Muscle layer of duodenum (tissue), 2 donors: ENCODE measurements at regions not wholly inside any gene's neighbourhood (a gene's known extent, or its start where the extent isn't known, plus 50 kb on each side); places are given as distances from the start of the nearest gene placed in this dataset.

Experiments
- H3K27ac ChIP-seq: one replicate; pipeline ENCODE4 v1.7.0; 2013; ENCODE audit warnings: mild to moderate bottlenecking, low read length
- H3K27me3 ChIP-seq: one replicate; pipeline ENCODE4 v1.7.0; 2013; ENCODE audit warnings: low read depth, mild to moderate bottlenecking, control low read depth, low read length
- H3K36me3 ChIP-seq, 2 donors: one replicate each; pipeline ENCODE4 v1.7.0; 2013; ENCODE audit warnings: low read length in 2 of 2, control low read depth in 1 of 2, mild to moderate bottlenecking in 1 of 2; ENCODE audit not compliant: insufficient read depth in 2 of 2, control insufficient read depth in 1 of 2
- H3K4me1 ChIP-seq, 2 donors: one replicate each; pipeline ENCODE4 v1.7.0; 2013; ENCODE audit warnings: low read length in 2 of 2, mild to moderate bottlenecking in 2 of 2, control low read depth in 1 of 2, moderate library complexity in 1 of 2; ENCODE audit not compliant: insufficient read depth in 2 of 2, control insufficient read depth in 1 of 2
- H3K4me3 ChIP-seq, 2 donors: one replicate each; pipeline ENCODE4 v1.7.0; 2013; ENCODE audit warnings: low read length in 2 of 2, low read depth in 1 of 2, mild to moderate bottlenecking in 1 of 2
- H3K9me3 ChIP-seq, 2 donors: one replicate each; pipeline ENCODE4 v1.7.0; 2013; ENCODE audit warnings: low read length in 2 of 2, control low read depth in 1 of 2, mild to moderate bottlenecking in 1 of 2; ENCODE audit not compliant: control insufficient read depth in 1 of 2
- donor health status: healthy.

DNA sequence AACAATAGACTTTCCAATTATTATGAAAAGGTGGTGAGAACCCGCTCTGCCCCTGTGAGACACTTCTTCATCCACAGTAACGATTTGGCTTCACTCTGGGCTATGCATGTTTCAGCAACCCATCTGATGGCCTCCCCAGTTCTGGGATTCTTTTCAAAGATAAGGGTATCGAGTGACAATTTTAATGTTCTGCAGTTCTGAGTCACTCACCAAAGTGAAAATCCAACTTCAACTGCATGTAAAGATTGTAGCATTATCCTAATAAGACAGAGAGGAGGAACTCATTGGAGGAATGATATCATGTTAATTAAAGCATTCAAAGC is 1078.3 kb upstream of the SEMA6A start:
- Histone ChIP-seq H3K36me3 (no peaks in the 10 kb centered on the region), H3K27me3 (no peaks in the 10 kb centered on the region), H3K4me1 (no peaks in the 10 kb centered on the region), H3K9me3 (no peaks in the 10 kb centered on the region), H3K27ac (no peak overlapping the region), H3K4me3 (no peak overlapping the region)

DNA sequence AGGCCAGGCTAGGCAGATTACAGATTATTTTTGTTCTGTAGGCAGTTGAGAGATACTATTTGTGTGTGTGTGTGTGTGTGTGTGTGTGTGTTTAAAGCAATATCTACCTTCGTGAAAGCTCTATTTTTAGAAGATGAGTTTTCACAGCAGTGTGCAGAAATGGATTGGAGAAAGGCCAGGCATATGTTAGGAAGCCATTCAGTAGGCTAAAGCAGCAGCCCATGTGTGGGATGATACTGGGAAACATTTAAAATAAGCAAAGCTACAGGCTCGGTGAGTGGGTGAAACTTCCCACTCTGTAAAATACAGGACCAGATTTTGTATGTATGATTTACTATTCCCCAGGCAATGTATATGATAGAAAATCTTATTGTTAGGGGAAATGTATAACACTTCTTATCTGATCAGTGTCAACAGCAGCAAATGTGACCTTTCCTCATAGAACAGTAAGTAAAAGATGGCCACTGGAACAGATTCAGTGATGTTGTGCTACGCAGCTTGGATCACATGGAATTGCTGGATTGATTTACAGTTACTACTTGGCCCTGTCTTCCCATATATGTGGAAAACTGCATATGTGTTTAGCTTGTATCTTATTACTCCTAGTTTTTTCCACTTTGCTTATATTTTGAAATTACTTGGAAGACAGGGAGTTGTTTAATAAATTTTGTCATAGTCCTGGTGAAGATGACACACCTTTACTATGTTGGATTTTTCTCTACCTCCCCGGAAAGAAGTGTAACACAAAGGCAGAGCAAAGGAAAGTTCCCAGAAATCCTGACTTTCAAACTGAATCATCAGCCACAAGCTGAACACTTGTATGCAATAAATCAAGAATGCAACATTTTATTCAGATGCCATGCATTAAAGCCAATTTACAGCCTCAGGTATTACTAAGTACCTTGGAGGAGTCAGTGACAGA is 1077.7 kb upstream of the SEMA6A start:
- H3K27ac ChIP-seq, result no peak overlapping the region
- H3K4me1 ChIP-seq, result no peaks in the 10 kb centered on the region
- no peaks in the 10 kb centered on the region for H3K36me3 ChIP-seq
- no peaks in the 10 kb centered on the region for H3K9me3 ChIP-seq
- no peak overlapping the region for H3K4me3 ChIP-seq
- no peaks in the 10 kb centered on the region for H3K27me3 ChIP-seq

DNA sequence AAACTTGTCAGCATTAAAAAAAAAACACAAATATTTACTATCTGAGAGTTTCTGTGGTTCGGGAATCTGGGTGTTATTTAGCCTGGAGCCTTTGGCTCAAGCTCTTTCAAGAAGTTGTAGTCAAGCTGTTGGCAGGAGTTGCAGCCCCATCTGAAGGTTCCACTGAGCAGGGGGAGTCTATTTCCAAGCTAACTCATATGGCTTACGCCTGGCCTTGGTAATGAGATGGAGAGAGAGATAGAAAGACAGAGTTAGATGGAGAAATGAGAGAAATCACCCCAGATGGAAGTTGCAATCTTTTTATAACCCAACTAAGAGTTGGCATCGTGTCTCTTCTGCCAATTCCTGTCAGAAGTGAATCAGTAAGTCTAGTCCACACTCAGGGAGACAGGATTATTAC is 1075.2 kb upstream of the SEMA6A start:
- no peaks in the 10 kb centered on the region for H3K27me3 ChIP-seq
- no peaks in the 10 kb centered on the region for H3K36me3 ChIP-seq
- H3K27ac ChIP-seq, result no peak overlapping the region
- no peak overlapping the region for H3K4me3 ChIP-seq
- no peaks in the 10 kb centered on the region for H3K4me1 ChIP-seq
- no peaks in the 10 kb centered on the region for H3K9me3 ChIP-seq

DNA sequence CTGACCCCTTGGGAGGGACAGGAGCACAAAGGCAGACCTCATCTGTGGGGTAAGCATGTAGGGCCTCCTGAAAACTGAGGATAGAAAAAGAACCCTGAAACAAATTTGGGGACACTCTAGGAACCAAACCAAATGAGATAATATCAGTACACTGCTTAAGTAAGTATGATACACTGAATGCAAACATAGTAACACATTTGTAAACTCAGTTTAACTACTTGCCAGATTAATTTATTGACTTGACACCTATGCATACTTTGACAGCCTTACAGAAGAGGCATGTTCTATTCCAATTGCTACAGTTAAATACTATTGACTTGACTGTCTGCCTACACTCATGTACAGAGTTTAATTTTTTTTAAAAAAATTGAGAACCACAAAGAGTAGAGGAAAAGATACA is 1070.8 kb upstream of the SEMA6A start:
- Histone ChIP-seq H3K4me3 (no peak overlapping the region), H3K36me3 (no peaks in the 10 kb centered on the region), H3K27me3 (no peaks in the 10 kb centered on the region), H3K4me1 (no peaks in the 10 kb centered on the region), H3K9me3 (no peaks in the 10 kb centered on the region), H3K27ac (no peak overlapping the region)

DNA sequence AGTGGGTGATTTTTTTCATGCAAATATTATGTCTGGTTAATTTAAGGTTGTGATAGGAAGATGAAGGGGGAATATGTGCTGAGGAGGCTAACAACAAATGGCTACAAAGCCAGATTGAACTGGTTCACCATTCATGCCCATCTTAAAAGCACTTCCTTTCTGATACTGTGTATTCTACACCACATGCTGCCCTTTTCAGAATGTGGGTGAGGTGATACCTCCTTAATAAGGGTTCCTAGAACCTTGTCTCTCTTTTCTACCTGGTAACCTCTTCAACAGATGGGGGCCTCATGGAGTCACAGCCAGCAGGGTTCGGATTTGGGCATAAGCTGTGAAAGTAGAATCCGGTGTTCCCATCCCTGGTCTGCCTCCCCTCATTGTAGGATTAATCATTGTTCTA is 1064.0 kb upstream of the SEMA6A start:
- H3K4me1 ChIP-seq, result no peaks in the 10 kb centered on the region
- no peak overlapping the region for H3K27ac ChIP-seq
- no peaks in the 10 kb centered on the region for H3K27me3 ChIP-seq
- H3K36me3 ChIP-seq, result no peaks in the 10 kb centered on the region
- no peak overlapping the region for H3K4me3 ChIP-seq
- H3K9me3 ChIP-seq, result no peaks in the 10 kb centered on the region

DNA sequence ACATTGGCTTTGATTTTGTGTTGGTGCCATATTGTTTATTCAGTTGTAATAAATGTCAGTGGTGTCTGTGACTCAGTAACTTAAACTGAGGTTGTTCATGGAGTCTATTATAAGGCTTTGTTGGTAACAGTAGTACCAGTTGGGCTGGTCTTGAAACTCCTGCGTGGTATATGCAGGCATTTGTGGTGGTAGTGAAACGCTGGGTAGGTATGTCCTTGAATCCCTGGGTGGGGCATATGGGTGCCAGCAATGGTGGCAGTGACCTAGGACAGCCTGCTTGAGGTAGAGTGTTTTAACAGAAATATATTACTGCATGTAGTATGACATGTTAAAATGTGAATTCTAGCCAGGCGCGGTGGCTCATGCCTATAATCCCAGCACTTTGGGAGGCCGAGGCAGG is 1058.5 kb upstream of the SEMA6A start:
- Histone ChIP-seq H3K4me3 (no peak overlapping the region), H3K4me1 (no peaks in the 10 kb centered on the region), H3K27ac (no peak overlapping the region), H3K9me3 (peaks cover 0 to 2% of the 10 kb centered on the region in 2 donors), H3K27me3 (no peaks in the 10 kb centered on the region), H3K36me3 (no peaks in the 10 kb centered on the region)

DNA sequence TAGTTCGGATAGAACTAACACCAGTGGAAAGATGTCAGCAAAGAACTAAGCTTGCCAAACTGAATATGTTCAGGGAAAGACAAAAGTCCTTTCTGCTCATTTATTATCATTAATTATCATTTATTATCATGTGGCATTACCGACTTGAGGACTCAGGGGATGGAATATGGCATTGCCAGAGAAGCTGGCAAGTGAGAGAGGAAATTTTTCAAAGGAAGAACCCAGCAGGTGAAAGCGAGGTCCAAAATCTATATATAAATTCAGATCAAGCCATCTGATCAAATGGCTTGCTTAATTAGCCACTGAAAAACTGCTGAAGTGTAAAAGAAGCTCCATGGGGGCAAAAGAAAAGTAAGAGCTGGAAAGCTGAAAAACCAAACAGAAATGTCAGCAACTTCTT is 1049.6 kb upstream of the SEMA6A start:
- Histone ChIP-seq H3K27ac (no peak overlapping the region), H3K36me3 (no peaks in the 10 kb centered on the region), H3K4me3 (no peak overlapping the region), H3K9me3 (peaks cover 0 to 4% of the 10 kb centered on the region in 2 donors), H3K4me1 (no peaks in the 10 kb centered on the region), H3K27me3 (no peaks in the 10 kb centered on the region)

DNA sequence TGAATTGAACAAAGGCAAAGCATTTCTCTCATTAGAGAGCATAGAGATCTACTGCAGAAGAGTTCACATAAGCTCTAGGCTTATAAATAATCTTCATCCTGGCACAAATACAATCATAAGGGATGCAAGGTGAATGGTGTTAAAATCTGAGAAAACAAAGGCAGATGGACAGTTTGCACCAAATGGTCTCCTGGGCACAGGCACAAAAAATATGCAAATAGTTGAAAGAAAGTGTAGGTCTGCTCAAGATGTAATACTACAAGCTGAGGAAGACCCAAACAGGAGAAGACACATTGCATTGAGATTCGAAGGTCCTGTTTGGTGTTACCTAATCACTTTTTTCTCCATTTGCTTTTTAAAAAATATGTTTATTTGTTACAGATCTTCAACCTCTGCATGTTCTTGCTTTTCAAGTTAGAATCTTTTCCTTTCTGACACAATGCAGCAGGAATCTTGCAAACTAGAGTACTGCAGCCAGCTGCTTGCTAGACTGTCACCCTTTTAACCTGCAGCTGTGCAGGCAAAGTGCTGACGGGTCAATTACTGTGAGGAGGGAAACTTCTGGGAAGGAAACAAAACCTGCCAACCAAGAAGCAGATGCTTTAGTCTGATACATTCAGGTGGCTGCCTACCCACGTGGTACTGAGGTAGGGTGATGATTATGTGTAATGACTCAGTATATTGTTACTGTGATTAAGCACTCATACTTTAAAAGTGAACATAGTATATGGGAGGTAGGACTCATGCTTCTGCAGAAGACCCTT is 1048.6 kb upstream of the SEMA6A start:
- no peaks in the 10 kb centered on the region for H3K4me1 ChIP-seq
- H3K4me3 ChIP-seq, result no peak overlapping the region
- no peaks in the 10 kb centered on the region for H3K27me3 ChIP-seq
- H3K36me3 ChIP-seq, result no peaks in the 10 kb centered on the region
- no peak overlapping the region for H3K27ac ChIP-seq
- H3K9me3 ChIP-seq, result peaks cover 0 to 2% of the 10 kb centered on the region in 2 donors

DNA sequence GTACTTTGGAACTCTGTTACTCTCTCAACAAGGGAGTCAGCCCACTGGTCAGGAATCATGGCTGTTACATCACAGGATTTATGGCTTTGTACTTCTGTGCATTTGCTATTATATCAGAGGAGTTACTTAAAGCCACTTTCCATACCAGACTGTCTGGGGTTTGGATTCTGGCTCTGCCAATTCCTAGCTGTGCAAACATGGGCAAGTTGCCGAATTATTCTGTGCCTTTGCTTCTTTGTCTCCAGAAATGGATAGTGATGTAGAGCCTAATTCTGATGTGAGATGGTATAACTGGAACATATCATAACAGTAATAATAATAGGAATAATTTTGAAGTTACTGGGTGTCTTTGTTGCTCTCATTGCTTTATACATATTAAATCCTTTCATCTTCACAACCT is 1047.3 kb upstream of the SEMA6A start:
- H3K27me3 ChIP-seq, result no peaks in the 10 kb centered on the region
- no peak overlapping the region for H3K27ac ChIP-seq
- H3K4me3 ChIP-seq, result no peak overlapping the region
- H3K9me3 ChIP-seq, result no peaks in the 10 kb centered on the region
- H3K4me1 ChIP-seq, result no peaks in the 10 kb centered on the region
- no peaks in the 10 kb centered on the region for H3K36me3 ChIP-seq

DNA sequence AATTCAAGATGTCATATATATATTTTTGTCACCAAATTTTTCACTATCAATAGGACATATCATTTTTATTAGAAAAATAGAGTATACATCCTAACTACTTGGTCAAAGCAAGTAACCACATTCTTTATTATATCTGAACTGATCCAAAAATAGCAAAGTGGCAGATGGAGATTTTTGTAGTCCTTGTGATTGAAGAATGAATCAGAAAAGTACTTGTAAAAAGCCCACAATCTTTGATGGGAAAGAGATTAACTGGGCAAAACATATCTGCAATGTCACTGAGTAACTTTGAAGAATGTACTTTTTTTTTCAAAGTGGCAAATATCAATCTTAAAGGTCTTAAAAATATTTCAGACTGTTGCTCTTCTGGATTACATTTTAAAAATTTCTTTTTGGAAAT is 1040.6 kb upstream of the SEMA6A start:
- Histone ChIP-seq H3K4me3 (no peak overlapping the region), H3K27me3 (no peaks in the 10 kb centered on the region), H3K9me3 (peaks cover 0 to 4% of the 10 kb centered on the region in 2 donors), H3K4me1 (no peaks in the 10 kb centered on the region), H3K27ac (no peak overlapping the region), H3K36me3 (no peaks in the 10 kb centered on the region)

DNA sequence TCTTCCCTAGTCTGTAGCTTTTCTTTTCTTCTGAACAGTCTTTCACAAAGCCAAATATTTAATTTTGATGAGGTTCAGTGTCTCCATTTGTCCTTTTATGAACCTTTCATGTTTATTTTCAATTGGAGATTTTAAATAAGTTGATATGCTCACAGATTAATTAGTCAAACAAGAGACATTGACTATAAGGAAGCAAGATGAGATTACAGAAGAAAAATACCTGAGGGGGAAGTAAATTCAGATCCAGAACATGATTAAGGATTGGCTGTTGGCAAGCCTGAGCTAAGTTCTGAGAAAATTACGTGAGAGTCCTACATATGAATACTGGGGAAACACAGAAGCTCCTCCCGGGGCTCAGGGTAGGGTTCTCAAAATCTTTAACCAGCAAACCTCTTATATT is 1039.8 kb upstream of the SEMA6A start:
- Histone ChIP-seq H3K4me1 (no peaks in the 10 kb centered on the region), H3K27me3 (no peaks in the 10 kb centered on the region), H3K36me3 (no peaks in the 10 kb centered on the region), H3K27ac (no peak overlapping the region), H3K9me3 (peaks cover 0 to 4% of the 10 kb centered on the region in 2 donors), H3K4me3 (no peak overlapping the region)
